Prostate gland (tissue), 2 donors: ENCODE measurements at regions not wholly inside any gene's neighbourhood (a gene's known extent, or its start where the extent isn't known, plus 50 kb on each side); places are given as distances from the start of the nearest gene placed in this dataset.

ENCODE experiments used
- DNase-seq: peaks from one replicate; pipeline ENCODE4 v3.0.0-alpha.2; 2019; ENCODE audit warnings: low spot score
- H3K27ac ChIP-seq, 2 donors: fragments of 200-600 bp; sonication (generic); 2 replicates each; pipeline ENCODE4 v1.5.1; 2017 to 2019
- H3K27me3 ChIP-seq: fragments of 200-600 bp; sonication (generic); replicated peaks from 2 replicates; pipeline ENCODE4 v1.5.1; 2019; ENCODE audit not compliant: insufficient read depth
- H3K36me3 ChIP-seq, 2 donors: fragments of 200-600 bp; sonication (generic); 1 replicate in 1 of 2; 2 replicates in 1 of 2; pipeline versions ENCODE4 v1.5.1 to v1.8.1; 2017 to 2019
- H3K4me1 ChIP-seq: fragments of 200-600 bp; sonication (generic); replicated peaks from 2 replicates; pipeline ENCODE4 v1.5.1; 2019
- H3K4me3 ChIP-seq, 2 donors: fragments of 200-600 bp; sonication (generic); 2 replicates each; pipeline ENCODE4 v1.5.1; 2017 to 2019
- H3K9me3 ChIP-seq: fragments of 200-600 bp; sonication (generic); 2 replicates; pipeline ENCODE4 v1.5.1; 2017
- POLR2A ChIP-seq: fragments of 450-650 bp; IDR thresholded peaks from one replicate; pipeline ENCODE4 v1.6.1; 2016; ENCODE audit warnings: antibody characterized with exemption, mild to moderate bottlenecking
- POLR2AphosphoS5 ChIP-seq: sonication (generic); formaldehyde crosslinking; IDR thresholded peaks from one replicate; pipeline ENCODE4 v1.6.1; 2017; ENCODE audit warnings: antibody characterized with exemption
- WGBS: methylation state at CpG from one replicate; pipeline ENCODE4 v1.1.5; 2018; 5-methylcytosine and 5-hydroxymethylcytosine counted together
- intact Hi-C: fragments of 100-400 bp; cut with DNase I; formaldehyde crosslinking; loops from one replicate; pipeline ENCODE4 v1.14.2; 2022
- TF ChIP-seq, protein P1 (sequence below), 4 experiments: fragments of 200-600 bp in 2 of 4; fragments of 450-650 bp in 2 of 4; sonication (generic) in 2 of 4; IDR thresholded peaks; 1 replicate in 3 of 4; 2 replicates in 1 of 4; pipeline ENCODE4 v1.5.1; 2016 to 2019; ENCODE audit warnings: antibody characterized with exemption in 4 of 4, mild to moderate bottlenecking in 2 of 4, moderate library complexity in 2 of 4

DNA sequence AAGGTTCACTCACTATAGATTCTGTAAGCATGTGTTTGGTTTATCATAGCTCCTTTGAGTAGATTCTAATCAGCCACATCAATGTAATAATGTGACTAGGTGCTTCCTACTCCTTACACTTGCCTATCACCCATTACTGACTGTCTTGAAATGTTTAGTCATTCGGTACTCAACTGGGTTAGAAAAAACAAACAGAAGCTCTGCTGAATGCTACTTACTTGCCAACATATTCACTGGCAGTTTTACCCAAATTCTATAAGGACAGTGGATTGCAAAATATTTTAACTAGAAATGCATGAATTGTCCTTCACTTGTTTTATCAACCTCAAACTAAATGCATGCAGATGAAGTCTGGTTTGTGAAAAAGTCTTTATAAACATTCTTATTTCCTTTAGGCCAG, 352.1 kb upstream of the ALCAM start:
- 48% methylated on average over 1 of the region's 1 CpG for WGBS
- intact Hi-C loops: no loop called here
- DNase-seq: no peak
- no peaks in the 10 kb centered on the region for H3K36me3 ChIP-seq
- no peaks in the 10 kb centered on the region for H3K9me3 ChIP-seq
- no peak overlapping the region for H3K4me3 ChIP-seq
- no peak overlapping the region for H3K27ac ChIP-seq
- H3K27me3 ChIP-seq: no peaks in the 10 kb centered on the region
- TF ChIP-seq, protein P1, sequence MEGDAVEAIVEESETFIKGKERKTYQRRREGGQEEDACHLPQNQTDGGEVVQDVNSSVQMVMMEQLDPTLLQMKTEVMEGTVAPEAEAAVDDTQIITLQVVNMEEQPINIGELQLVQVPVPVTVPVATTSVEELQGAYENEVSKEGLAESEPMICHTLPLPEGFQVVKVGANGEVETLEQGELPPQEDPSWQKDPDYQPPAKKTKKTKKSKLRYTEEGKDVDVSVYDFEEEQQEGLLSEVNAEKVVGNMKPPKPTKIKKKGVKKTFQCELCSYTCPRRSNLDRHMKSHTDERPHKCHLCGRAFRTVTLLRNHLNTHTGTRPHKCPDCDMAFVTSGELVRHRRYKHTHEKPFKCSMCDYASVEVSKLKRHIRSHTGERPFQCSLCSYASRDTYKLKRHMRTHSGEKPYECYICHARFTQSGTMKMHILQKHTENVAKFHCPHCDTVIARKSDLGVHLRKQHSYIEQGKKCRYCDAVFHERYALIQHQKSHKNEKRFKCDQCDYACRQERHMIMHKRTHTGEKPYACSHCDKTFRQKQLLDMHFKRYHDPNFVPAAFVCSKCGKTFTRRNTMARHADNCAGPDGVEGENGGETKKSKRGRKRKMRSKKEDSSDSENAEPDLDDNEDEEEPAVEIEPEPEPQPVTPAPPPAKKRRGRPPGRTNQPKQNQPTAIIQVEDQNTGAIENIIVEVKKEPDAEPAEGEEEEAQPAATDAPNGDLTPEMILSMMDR (IDR thresholded peaks at IDR 0.05): no peak
- TF ChIP-seq POLR2A: no peak
- TF ChIP-seq POLR2AphosphoS5: no peak
- no peaks in the 10 kb centered on the region for H3K4me1 ChIP-seq

DNA sequence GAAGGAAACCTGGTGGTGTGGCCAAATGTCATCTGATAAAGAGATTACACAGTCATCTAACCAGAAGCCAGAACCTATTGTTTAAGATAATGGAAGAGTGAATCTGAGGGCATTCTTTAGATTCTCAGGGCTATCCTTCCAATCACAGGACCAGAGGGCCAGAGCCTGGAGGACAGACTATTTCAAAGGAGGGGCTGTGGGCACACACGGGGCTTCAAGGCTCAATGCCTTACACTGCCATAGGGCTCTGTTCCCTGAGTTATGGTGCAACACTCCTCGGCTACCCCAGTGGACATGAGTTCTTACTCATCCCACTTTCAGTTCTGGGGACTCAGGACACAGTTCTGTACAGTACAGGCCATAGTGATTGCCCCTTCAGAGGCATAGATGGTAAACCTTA, 343.9 kb upstream of the ALCAM start:
- intact Hi-C loops: no loop called here
- DNase-seq: no peak
- no peak overlapping the region for H3K4me3 ChIP-seq
- H3K27ac ChIP-seq: no peak overlapping the region
- H3K9me3 ChIP-seq: no peaks in the 10 kb centered on the region
- TF ChIP-seq POLR2AphosphoS5 (no peak), POLR2A (no peak)
- TF ChIP-seq, protein P1 (IDR thresholded peaks at IDR 0.05): no peak
- H3K27me3 ChIP-seq: no peaks in the 10 kb centered on the region
- 86% methylated on average over 2 of the region's 2 CpGs for WGBS
- no peaks in the 10 kb centered on the region for H3K4me1 ChIP-seq
- H3K36me3 ChIP-seq: no peaks in the 10 kb centered on the region

DNA sequence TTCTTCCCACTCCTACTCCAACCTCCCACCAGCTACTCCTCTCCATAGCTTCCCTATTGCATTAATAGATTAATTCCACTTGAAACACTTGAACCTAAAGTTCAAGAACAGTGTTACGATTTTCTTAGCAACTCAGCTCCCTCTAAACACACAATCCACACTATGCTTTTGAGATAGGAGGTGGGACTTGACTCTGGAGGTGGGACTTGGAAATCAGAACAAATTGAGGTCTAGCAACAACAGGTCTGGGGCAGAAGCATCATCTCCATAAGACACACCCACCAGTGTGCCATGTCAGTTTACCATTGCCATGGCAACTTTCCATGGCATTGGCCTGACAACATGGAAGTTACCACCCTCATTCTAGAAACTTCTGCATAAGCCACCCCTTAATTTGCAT, 336.5 kb upstream of the ALCAM start:
- H3K27me3 ChIP-seq: no peaks in the 10 kb centered on the region
- WGBS: 85% methylated on average over 1 of the region's 1 CpG
- no peaks in the 10 kb centered on the region for H3K4me1 ChIP-seq
- DNase-seq: no peak
- TF ChIP-seq POLR2AphosphoS5 (no peak), POLR2A (no peak)
- TF ChIP-seq, protein P1 (IDR thresholded peaks at IDR 0.05): no peak
- no peak overlapping the region for H3K4me3 ChIP-seq
- intact Hi-C loops: no loop called here
- H3K27ac ChIP-seq: no peak overlapping the region
- H3K36me3 ChIP-seq: no peaks in the 10 kb centered on the region
- no peaks in the 10 kb centered on the region for H3K9me3 ChIP-seq

DNA sequence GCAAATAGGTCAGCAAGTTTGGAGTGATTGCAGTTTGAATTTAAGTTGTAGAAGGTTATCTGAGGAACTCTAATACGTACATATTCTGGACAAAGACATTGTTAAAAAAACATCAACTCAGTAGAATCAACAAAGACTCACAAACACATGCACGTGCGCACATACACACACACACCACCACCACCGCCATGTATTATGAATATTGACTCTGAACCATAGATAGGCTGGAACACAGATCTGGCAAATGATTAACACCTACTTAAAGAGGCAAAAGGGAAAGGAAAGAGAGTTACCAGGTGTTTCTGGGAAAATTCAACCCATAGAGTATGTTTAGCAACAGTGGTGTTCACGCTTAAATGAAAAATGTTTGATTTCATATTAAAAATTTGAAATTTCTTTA, 334.2 kb upstream of the ALCAM start:
- no peaks in the 10 kb centered on the region for H3K4me1 ChIP-seq
- no peaks in the 10 kb centered on the region for H3K27me3 ChIP-seq
- TF ChIP-seq POLR2AphosphoS5 (no peak), POLR2A (no peak)
- TF ChIP-seq, protein P1 (IDR thresholded peaks at IDR 0.05): no peak
- H3K36me3 ChIP-seq: no peaks in the 10 kb centered on the region
- H3K4me3 ChIP-seq: no peak overlapping the region
- no peak overlapping the region for H3K27ac ChIP-seq
- no peak for DNase-seq
- intact Hi-C loops: no loop called here
- 79% methylated on average over 5 of the region's 5 CpGs for WGBS
- no peaks in the 10 kb centered on the region for H3K9me3 ChIP-seq

DNA sequence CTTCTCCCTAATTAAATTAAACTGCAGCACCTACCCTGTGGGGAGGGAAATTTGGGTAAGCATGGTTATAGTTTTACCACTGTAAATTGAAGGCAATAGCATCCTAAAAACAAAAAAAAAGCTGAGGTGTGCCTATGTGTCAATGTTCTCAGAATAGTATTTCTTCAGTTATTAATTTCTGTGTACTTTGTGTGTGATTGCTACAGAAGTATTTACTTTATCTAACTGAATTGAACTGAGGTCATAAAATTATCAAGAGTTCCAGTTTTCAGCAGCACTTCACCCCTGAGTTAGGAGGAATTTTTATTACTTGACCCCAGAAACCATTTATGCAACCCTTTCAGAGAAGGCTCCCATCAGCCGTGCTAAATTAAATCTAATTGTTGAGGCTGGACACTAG, 333.6 kb upstream of the ALCAM start:
- intact Hi-C loops: no loop called here
- 54% methylated on average over 1 of the region's 1 CpG for WGBS
- no peaks in the 10 kb centered on the region for H3K27me3 ChIP-seq
- H3K9me3 ChIP-seq: no peaks in the 10 kb centered on the region
- no peaks in the 10 kb centered on the region for H3K4me1 ChIP-seq
- H3K4me3 ChIP-seq: no peak overlapping the region
- DNase-seq: no peak
- H3K27ac ChIP-seq: no peak overlapping the region
- TF ChIP-seq, protein P1 (IDR thresholded peaks at IDR 0.05): no peak
- no peak for TF ChIP-seq POLR2A
- TF ChIP-seq POLR2AphosphoS5: no peak
- no peaks in the 10 kb centered on the region for H3K36me3 ChIP-seq
